ENCODE measurements at regions not wholly inside any gene's neighbourhood (a gene's known extent, or its start where the extent isn't known, plus 50 kb on each side); places are given as distances from the start of the nearest gene placed in this dataset.

DNA sequence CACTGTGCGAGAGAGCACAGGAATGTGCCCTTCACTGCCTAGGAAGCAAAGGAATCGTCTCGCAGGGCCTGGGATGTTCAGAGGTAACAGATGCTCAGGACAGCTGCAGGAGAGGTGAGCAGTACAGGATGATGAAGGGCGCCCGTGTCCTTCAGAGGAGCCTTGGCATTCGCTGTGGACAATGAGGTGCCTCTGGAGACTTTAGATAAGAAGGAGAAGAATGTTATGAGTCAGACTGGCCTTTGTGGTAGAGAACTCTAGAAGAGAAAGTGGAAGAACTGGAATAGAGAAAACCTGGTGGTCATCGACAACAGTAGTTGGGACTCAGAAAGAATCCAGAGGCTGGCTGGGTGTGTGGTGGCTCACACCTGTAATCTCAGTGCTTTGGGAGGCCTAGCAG, 64.4 kb upstream of the LEP start:
- Histone ChIP-seq H3K27me3 (ENCODE audit: insufficient read depth, low read depth, severe bottlenecking) (no peaks in the 10 kb centered on the region), H3K27ac (no peak overlapping the region), H3K4me3 (ENCODE audit: low read depth, low read length) (no peak overlapping the region), H3K9me3 (ENCODE audit: severe bottlenecking) (no peaks in the 10 kb centered on the region), H3K36me3 (no peaks in the 10 kb centered on the region)
- TF ChIP-seq, protein P1, sequence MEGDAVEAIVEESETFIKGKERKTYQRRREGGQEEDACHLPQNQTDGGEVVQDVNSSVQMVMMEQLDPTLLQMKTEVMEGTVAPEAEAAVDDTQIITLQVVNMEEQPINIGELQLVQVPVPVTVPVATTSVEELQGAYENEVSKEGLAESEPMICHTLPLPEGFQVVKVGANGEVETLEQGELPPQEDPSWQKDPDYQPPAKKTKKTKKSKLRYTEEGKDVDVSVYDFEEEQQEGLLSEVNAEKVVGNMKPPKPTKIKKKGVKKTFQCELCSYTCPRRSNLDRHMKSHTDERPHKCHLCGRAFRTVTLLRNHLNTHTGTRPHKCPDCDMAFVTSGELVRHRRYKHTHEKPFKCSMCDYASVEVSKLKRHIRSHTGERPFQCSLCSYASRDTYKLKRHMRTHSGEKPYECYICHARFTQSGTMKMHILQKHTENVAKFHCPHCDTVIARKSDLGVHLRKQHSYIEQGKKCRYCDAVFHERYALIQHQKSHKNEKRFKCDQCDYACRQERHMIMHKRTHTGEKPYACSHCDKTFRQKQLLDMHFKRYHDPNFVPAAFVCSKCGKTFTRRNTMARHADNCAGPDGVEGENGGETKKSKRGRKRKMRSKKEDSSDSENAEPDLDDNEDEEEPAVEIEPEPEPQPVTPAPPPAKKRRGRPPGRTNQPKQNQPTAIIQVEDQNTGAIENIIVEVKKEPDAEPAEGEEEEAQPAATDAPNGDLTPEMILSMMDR (IDR thresholded peaks at IDR 0.05; ENCODE audit: low read depth, low read length), result no peak
- no peak for DNase-seq

DNA sequence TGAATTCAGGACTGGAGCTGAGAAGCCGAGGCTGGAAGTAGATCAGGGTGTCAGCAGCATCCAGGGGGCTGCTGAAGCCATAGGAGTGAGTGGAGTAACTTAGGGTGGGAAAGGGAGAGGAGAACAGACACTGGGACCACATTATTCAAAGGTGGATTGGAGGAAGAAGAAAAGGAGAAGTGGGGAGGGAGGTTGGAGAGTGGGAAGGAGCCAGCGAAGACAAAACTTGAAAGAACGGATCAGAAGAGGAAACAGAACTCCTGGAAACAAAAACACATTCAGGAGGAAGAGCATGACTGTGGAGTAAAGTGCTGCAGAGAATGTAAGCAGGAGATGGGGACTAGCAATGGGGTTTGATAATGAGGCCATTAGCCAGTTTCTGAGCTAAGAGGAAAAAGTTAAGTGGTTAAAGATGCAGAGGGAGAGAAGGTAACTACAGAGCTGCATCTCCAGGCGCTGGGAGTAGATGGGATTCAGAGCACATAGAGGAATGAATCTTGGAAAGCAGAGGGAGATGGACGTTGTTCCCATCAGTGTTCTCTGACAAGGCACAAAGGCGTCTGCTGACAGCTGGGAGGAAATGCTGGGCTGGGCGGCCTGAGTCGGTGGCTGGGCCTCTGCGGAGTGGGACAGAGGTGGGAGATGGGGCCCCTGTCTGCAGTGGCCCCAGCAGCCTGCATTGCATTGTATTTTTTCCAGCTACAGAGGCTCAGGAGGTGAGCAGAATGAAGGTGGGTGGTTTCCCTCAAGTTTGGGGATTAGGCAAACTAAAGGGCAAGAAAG, 63.1 kb upstream of the LEP start:
- DNase-seq, result no peak
- H3K36me3 ChIP-seq, result no peaks in the 10 kb centered on the region
- TF ChIP-seq, protein P1 (IDR thresholded peaks at IDR 0.05; ENCODE audit: low read depth, low read length), result no peak
- no peak overlapping the region for H3K27ac ChIP-seq
- no peaks in the 10 kb centered on the region for H3K27me3 ChIP-seq (ENCODE audit: insufficient read depth, low read depth, severe bottlenecking)
- no peaks in the 10 kb centered on the region for H3K9me3 ChIP-seq (ENCODE audit: severe bottlenecking)
- no peak overlapping the region for H3K4me3 ChIP-seq (ENCODE audit: low read depth, low read length)

DNA sequence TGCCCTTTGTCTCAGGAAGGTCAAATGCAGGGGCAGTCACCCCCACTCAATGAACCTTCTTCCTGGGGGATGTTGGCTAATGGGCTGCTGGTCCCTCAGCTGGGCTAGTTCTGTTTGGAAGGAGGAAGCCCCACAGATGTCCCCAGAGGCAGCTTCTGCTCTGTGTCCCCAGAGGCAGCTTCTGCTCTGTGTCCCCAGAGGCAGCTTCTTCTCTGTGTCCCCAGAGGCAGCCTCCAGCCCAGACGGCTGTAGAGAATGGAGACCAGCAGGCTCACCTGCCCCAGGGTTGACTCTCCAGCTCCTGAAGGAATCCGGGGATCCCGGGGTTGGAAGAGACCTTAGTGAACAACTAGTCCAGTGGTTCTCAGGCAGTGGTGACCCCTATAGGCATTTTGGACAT, 62.5 kb upstream of the LEP start:
- H3K4me3 ChIP-seq (ENCODE audit: low read depth, low read length), result no peak overlapping the region

DNA sequence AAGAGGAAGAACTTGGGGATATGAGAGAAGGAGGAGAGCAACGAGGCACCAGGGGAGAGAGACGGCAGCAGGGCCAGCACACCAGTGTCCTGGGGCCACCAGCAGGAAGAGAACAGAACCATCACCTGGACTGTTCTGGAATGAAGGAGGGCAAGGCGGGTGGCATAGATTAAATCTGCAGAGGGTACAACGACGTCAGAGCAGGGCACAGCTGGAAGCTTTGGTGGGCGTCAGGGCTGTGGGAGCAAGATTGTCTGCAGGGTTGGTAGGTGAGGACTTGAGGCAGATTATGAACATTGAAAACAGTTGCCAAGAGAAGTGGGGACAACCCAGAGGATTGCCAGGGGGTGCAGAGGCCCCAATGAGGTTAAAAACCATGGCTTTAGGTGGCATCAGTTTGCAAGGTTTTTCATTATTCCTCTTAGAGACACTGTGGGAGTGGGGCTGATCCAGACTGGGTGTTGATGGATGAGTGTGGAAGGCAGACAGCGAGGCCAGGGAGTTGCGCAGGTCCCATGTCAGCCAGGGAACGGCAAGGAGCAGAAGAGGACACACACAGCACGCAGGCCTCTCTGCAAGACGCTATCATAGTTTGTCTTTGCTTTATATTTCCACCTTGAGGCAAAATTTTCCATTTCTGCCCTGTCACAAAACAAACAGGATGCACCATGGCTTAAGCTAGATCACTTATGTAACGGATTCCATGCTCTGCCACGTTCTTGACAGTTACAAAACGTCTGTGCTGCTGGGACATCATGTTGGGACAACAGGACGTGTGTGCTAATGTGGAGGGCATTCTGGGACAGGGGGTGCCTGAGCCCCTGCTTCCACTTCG, 52.5 kb upstream of the LEP start:
- TF ChIP-seq, protein P1 (IDR thresholded peaks at IDR 0.05; ENCODE audit: low read depth, low read length), result no peak

More for the DNA sequence above, 62.5 kb upstream of the LEP start:
- H3K9me3 ChIP-seq (ENCODE audit: severe bottlenecking), result no peaks in the 10 kb centered on the region
- no peak for DNase-seq
- no peaks in the 10 kb centered on the region for H3K36me3 ChIP-seq
- H3K27me3 ChIP-seq (ENCODE audit: insufficient read depth, low read depth, severe bottlenecking), result no peaks in the 10 kb centered on the region
- TF ChIP-seq, protein P1 (IDR thresholded peaks at IDR 0.05; ENCODE audit: low read depth, low read length), result no peak
- H3K27ac ChIP-seq, result no peak overlapping the region

DNA sequence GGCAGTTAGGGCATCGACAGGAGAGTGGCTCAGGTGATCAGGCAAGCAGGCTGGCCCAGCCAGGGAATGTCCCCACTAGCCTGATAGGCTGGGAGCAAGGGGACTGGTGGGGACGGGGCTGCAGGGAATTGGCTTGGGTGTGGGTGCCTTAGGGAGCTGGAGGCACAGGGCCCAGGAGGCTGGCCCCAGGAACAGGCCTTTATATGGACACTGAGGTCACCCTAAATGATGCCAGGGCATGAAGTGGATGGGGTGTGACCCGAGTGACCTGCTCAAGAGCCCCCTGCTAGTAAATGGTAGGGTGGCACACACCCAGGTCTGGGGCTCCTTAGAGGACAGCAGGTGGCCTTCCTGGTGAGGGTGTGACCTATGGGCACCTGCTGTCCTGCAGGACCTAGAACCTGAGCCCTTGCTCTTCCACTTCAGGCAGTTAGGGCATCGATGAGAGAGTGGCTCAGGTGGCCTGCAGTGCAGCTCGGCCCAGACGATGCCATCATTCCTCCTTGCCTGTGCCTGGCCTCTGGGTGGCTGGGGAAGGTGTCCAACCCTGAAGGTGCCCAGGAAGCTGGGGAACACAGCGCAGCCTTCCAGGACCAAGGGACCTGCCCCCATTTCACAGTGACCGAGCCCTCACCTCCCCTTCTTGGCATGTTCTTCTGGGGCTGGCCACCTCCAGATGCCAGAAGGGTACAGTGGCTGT, 51.7 kb upstream of the LEP start:
- Histone ChIP-seq H3K36me3 (no peaks in the 10 kb centered on the region), H3K4me3 (ENCODE audit: low read depth, low read length) (no peak overlapping the region), H3K27ac (no peak overlapping the region), H3K27me3 (ENCODE audit: insufficient read depth, low read depth, severe bottlenecking) (no peaks in the 10 kb centered on the region), H3K9me3 (ENCODE audit: severe bottlenecking) (peaks cover 2% of the 10 kb centered on the region)
- TF ChIP-seq, protein P1 (IDR thresholded peaks at IDR 0.05; ENCODE audit: low read depth, low read length), result no peak
- no peak for DNase-seq

More for the DNA sequence above, 52.5 kb upstream of the LEP start:
- Histone ChIP-seq H3K27ac (no peak overlapping the region), H3K36me3 (no peaks in the 10 kb centered on the region), H3K9me3 (ENCODE audit: severe bottlenecking) (no peaks in the 10 kb centered on the region), H3K4me3 (ENCODE audit: low read depth, low read length) (no peak overlapping the region), H3K27me3 (ENCODE audit: insufficient read depth, low read depth, severe bottlenecking) (no peaks in the 10 kb centered on the region)
- no peak for DNase-seq

Data from WERI-Rb-1 (cell line).